Activated naive CD8-positive, alpha-beta T cell treated with anti-CD3 and anti-CD28 coated beads, Interleukin-2, amount 10 ng/mL, durations not matched to agents 7 days and 5 days (primary cell): ENCODE measurements at regions not wholly inside any gene's neighbourhood (a gene's known extent, or its start where the extent isn't known, plus 50 kb on each side); places are given as distances from the start of the nearest gene placed in this dataset.

Source experiments
- ATAC-seq: fragments of 150-1000 bp; cut with Tn5 transposase; one replicate; pipeline ENCODE4 v1.10.0; 2021; ENCODE audit warnings: low read depth, moderate library complexity
- POLR2A ChIA-PET: fragments of 350-600 bp; sonication (Branson Sonifier 250); formaldehyde crosslinking; loops from one replicate; lab custom pipeline; 2021; ENCODE audit warnings: antibody characterized with exemption; lab: Charles Lee
- DNase-seq: peaks from one replicate; pipeline ENCODE4 v3.0.0; 2021
- H3K27ac Mint-ChIP-seq: one replicate; pipeline ENCODE4 v1.8.0; 2022; ENCODE audit warnings: mild to moderate bottlenecking, mixed read lengths
- H3K27me3 Mint-ChIP-seq: one replicate; pipeline ENCODE4 v1.8.0; 2022; ENCODE audit warnings: mild to moderate bottlenecking, moderate library complexity, mixed read lengths
- H3K36me3 Mint-ChIP-seq: one replicate; pipeline ENCODE4 v1.8.0; 2021; ENCODE audit warnings: mild to moderate bottlenecking, mixed read lengths
- H3K4me1 Mint-ChIP-seq: one replicate; pipeline ENCODE4 v1.8.0; 2021; ENCODE audit warnings: mixed read lengths
- H3K4me3 Mint-ChIP-seq: one replicate; pipeline ENCODE4 v1.8.0; 2022; ENCODE audit warnings: mild to moderate bottlenecking, moderate library complexity, mixed read lengths
- H3K9me3 Mint-ChIP-seq: one replicate; pipeline ENCODE4 v1.8.0; 2021; ENCODE audit warnings: mixed read lengths

GRCh38 chr6:130314271-130314670 is 51.5 kb upstream of the TMEM200A start:
- POLR2A ChIA-PET: no interaction called here
- Mint-ChIP-seq H3K4me1 (peaks cover 12% of the 10 kb centered on the region), H3K36me3 (no peaks in the 10 kb centered on the region), H3K27me3 (peaks cover 8% of the 10 kb centered on the region), H3K4me3 (no peak overlapping the region), H3K9me3 (no peaks in the 10 kb centered on the region), H3K27ac (no peak overlapping the region)
- DNase-seq (no peak), ATAC-seq (no peak)

GRCh38 chr6:130313206-130313605 is 52.6 kb upstream of the TMEM200A start:
- H3K27ac Mint-ChIP-seq: no peak overlapping the region
- ATAC-seq (no peak), DNase-seq (no peak)
- H3K4me1 Mint-ChIP-seq: peaks cover 12% of the 10 kb centered on the region
- no peaks in the 10 kb centered on the region for H3K36me3 Mint-ChIP-seq
- POLR2A ChIA-PET: no interaction called here
- H3K27me3 Mint-ChIP-seq: no peaks in the 10 kb centered on the region
- H3K4me3 Mint-ChIP-seq: no peak overlapping the region
- no peaks in the 10 kb centered on the region for H3K9me3 Mint-ChIP-seq

GRCh38 chr6:130309028-130309427 is 56.8 kb upstream of the TMEM200A start:
- H3K27ac Mint-ChIP-seq: no peak overlapping the region
- H3K4me3 Mint-ChIP-seq: no peak overlapping the region
- no peaks in the 10 kb centered on the region for H3K9me3 Mint-ChIP-seq
- peaks cover 3% of the 10 kb centered on the region for H3K27me3 Mint-ChIP-seq
- no peaks in the 10 kb centered on the region for H3K36me3 Mint-ChIP-seq
- DNase-seq (no peak), ATAC-seq (no peak)
- peaks cover 10% of the 10 kb centered on the region for H3K4me1 Mint-ChIP-seq
- POLR2A ChIA-PET: no interaction called here

- peaks cover 3% of the 10 kb centered on the region for H3K27me3 Mint-ChIP-seq
- H3K27ac Mint-ChIP-seq: no peak overlapping the region
- POLR2A ChIA-PET: no interaction called here
- DNase-seq: no peak
- H3K4me3 Mint-ChIP-seq: no peak overlapping the region
- no peaks in the 10 kb centered on the region for H3K9me3 Mint-ChIP-seq
- no peaks in the 10 kb centered on the region for H3K36me3 Mint-ChIP-seq
- peaks cover 8% of the 10 kb centered on the region for H3K4me1 Mint-ChIP-seq
- ATAC-seq: no peak
These were observed 58.0 kb upstream of the TMEM200A start for GRCh38 chr6:130307752-130308361.

GRCh38 chr6:130306377-130306776 is 59.4 kb upstream of the TMEM200A start:
- no peak overlapping the region for H3K4me3 Mint-ChIP-seq
- no peaks in the 10 kb centered on the region for H3K36me3 Mint-ChIP-seq
- DNase-seq: no peak
- POLR2A ChIA-PET: no interaction called here
- H3K9me3 Mint-ChIP-seq: no peaks in the 10 kb centered on the region
- ATAC-seq: no peak
- H3K27ac Mint-ChIP-seq: no peak overlapping the region
- H3K27me3 Mint-ChIP-seq: peaks cover 3% of the 10 kb centered on the region
- H3K4me1 Mint-ChIP-seq: peaks cover 2% of the 10 kb centered on the region

- ATAC-seq (no peak), DNase-seq (no peak)
- no peak overlapping the region for H3K4me3 Mint-ChIP-seq
- H3K27me3 Mint-ChIP-seq: peaks cover 10% of the 10 kb centered on the region
- H3K27ac Mint-ChIP-seq: no peak overlapping the region
- no peaks in the 10 kb centered on the region for H3K4me1 Mint-ChIP-seq
- POLR2A ChIA-PET: no interaction called here
- H3K36me3 Mint-ChIP-seq: no peaks in the 10 kb centered on the region
- H3K9me3 Mint-ChIP-seq: no peaks in the 10 kb centered on the region
These were observed 62.4 kb upstream of the TMEM200A start for GRCh38 chr6:130303431-130303830.

GRCh38 chr6:130298258-130298657 is 67.6 kb upstream of the TMEM200A start:
- no peaks in the 10 kb centered on the region for H3K9me3 Mint-ChIP-seq
- ATAC-seq: no peak
- peaks cover 13% of the 10 kb centered on the region for H3K27me3 Mint-ChIP-seq
- H3K4me3 Mint-ChIP-seq: no peak overlapping the region
- POLR2A ChIA-PET: no interaction called here
- no peak overlapping the region for H3K27ac Mint-ChIP-seq
- H3K4me1 Mint-ChIP-seq: no peaks in the 10 kb centered on the region
- no peaks in the 10 kb centered on the region for H3K36me3 Mint-ChIP-seq
- DNase-seq: no peak

GRCh38 chr6:130296854-130297253 is 69.0 kb upstream of the TMEM200A start:
- H3K4me1 Mint-ChIP-seq: no peaks in the 10 kb centered on the region
- H3K27me3 Mint-ChIP-seq: peaks cover 13% of the 10 kb centered on the region
- DNase-seq (no peak), ATAC-seq (peak; percentile 47)
- no peak overlapping the region for H3K27ac Mint-ChIP-seq
- POLR2A ChIA-PET: no interaction called here
- no peaks in the 10 kb centered on the region for H3K9me3 Mint-ChIP-seq
- H3K4me3 Mint-ChIP-seq: no peak overlapping the region
- no peaks in the 10 kb centered on the region for H3K36me3 Mint-ChIP-seq

GRCh38 chr6:130293800-130294199 is 71.0 kb upstream of the SAMD3 start:
- no peaks in the 10 kb centered on the region for H3K36me3 Mint-ChIP-seq
- DNase-seq (no peak), ATAC-seq (peak; percentile 65)
- peaks cover 6% of the 10 kb centered on the region for H3K27me3 Mint-ChIP-seq
- H3K4me1 Mint-ChIP-seq: no peaks in the 10 kb centered on the region
- H3K27ac Mint-ChIP-seq: no peak overlapping the region
- no peak overlapping the region for H3K4me3 Mint-ChIP-seq
- no peaks in the 10 kb centered on the region for H3K9me3 Mint-ChIP-seq
- POLR2A ChIA-PET: no interaction called here

GRCh38 chr6:130288065-130288464 is 65.3 kb upstream of the SAMD3 start:
- H3K27ac Mint-ChIP-seq: no peak overlapping the region
- POLR2A ChIA-PET: no interaction called here
- no peak for ATAC-seq
- no peak for DNase-seq
- no peak overlapping the region for H3K4me3 Mint-ChIP-seq
- H3K36me3 Mint-ChIP-seq: no peaks in the 10 kb centered on the region
- H3K4me1 Mint-ChIP-seq: no peaks in the 10 kb centered on the region
- H3K27me3 Mint-ChIP-seq: no peaks in the 10 kb centered on the region
- H3K9me3 Mint-ChIP-seq: no peaks in the 10 kb centered on the region

GRCh38 chr6:130282234-130282995 is 59.7 kb upstream of the SAMD3 start:
- peaks cover 2% of the 10 kb centered on the region for H3K36me3 Mint-ChIP-seq
- POLR2A ChIA-PET: interaction anchor here (0.5 to 1.8 kb wide), 2 partner anchors 59 to 101 kb away, joined by 4 to 8 read pairs; partner anchors contain the start of gene SAMD3
- H3K4me1 Mint-ChIP-seq: peaks cover 7% of the 10 kb centered on the region
- H3K9me3 Mint-ChIP-seq: peaks cover 4% of the 10 kb centered on the region
- peak overlapping the region; percentile 53 for H3K27ac Mint-ChIP-seq
- H3K4me3 Mint-ChIP-seq: no peak overlapping the region
- ATAC-seq (peak; percentile 88), DNase-seq (no peak)
- no peaks in the 10 kb centered on the region for H3K27me3 Mint-ChIP-seq

GRCh38 chr6:130276507-130276906 is 53.8 kb upstream of the SAMD3 start:
- Mint-ChIP-seq H3K27ac (no peak overlapping the region), H3K36me3 (peaks cover 15% of the 10 kb centered on the region), H3K9me3 (peaks cover 29% of the 10 kb centered on the region), H3K4me3 (no peak overlapping the region), H3K27me3 (no peaks in the 10 kb centered on the region), H3K4me1 (no peaks in the 10 kb centered on the region)
- POLR2A ChIA-PET: no interaction called here
- ATAC-seq (no peak), DNase-seq (no peak)

- POLR2A ChIA-PET: no interaction called here
- Mint-ChIP-seq H3K9me3 (peaks cover 35% of the 10 kb centered on the region), H3K36me3 (peaks cover 16% of the 10 kb centered on the region), H3K27ac (no peak overlapping the region), H3K4me1 (no peaks in the 10 kb centered on the region), H3K27me3 (no peaks in the 10 kb centered on the region), H3K4me3 (no peak overlapping the region)
- no peak for ATAC-seq
- no peak for DNase-seq
These were observed 51.3 kb upstream of the SAMD3 start for GRCh38 chr6:130274007-130274406.
